ENCODE measurements at regions not wholly inside any gene's neighbourhood (a gene's known extent, or its start where the extent isn't known, plus 50 kb on each side); places are given as distances from the start of the nearest gene placed in this dataset.

DNA sequence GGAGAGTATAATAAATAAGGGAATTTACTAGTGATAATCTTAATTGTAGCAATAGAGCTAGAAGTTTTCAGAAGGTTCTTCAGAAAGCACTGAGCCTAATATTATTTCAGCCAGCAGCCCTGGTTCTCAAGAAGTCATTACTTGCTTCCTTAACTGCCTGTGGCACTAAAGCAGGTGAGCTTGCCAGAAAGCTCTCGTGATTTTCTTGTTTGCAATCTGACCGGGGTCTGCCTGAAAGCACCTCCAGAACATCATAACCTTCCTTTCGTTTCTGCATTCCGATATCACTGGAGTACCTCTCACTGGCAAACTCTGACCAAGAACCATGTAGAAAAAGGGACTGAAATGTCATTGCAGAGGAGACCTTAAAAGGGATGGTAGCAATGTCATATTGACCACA is 510.3 kb downstream of the ZIC1 start:
- Histone ChIP-seq H3K4me3 (peak overlapping the region; percentile 31), H3K27ac (no peak overlapping the region), H3K36me3 (ENCODE audit: insufficient read depth in 1 of 2, low read depth in 1 of 2) (no peaks in the 10 kb centered on the region), H3K27me3 (ENCODE audit: insufficient read depth in 3 of 3, low read length in 2 of 3) (no peaks in the 10 kb centered on the region), H3K4me1 (no peaks in the 10 kb centered on the region), H3K9me3 (no peaks in the 10 kb centered on the region)
- ATAC-seq (no peak), DNase-seq (no peak)
- TF ChIP-seq, protein P1, sequence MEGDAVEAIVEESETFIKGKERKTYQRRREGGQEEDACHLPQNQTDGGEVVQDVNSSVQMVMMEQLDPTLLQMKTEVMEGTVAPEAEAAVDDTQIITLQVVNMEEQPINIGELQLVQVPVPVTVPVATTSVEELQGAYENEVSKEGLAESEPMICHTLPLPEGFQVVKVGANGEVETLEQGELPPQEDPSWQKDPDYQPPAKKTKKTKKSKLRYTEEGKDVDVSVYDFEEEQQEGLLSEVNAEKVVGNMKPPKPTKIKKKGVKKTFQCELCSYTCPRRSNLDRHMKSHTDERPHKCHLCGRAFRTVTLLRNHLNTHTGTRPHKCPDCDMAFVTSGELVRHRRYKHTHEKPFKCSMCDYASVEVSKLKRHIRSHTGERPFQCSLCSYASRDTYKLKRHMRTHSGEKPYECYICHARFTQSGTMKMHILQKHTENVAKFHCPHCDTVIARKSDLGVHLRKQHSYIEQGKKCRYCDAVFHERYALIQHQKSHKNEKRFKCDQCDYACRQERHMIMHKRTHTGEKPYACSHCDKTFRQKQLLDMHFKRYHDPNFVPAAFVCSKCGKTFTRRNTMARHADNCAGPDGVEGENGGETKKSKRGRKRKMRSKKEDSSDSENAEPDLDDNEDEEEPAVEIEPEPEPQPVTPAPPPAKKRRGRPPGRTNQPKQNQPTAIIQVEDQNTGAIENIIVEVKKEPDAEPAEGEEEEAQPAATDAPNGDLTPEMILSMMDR (IDR thresholded peaks at IDR 0.05) = no peak
- WGBS, 3 donors = 28 to 51% (median 33%) methylated on average over 4 of the region's 4 CpGs
- intact Hi-C loops (cut with DNase I) = no loop called here

- intact Hi-C loops (cut with DNase I) = no loop called here
- WGBS, 3 donors = 36 to 59% (median 41%) methylated on average over 2 of the region's 2 CpGs
- Histone ChIP-seq H3K36me3 (ENCODE audit: insufficient read depth in 1 of 2, low read depth in 1 of 2) (no peaks in the 10 kb centered on the region), H3K27ac (no peak overlapping the region), H3K4me3 (no peak overlapping the region), H3K27me3 (ENCODE audit: insufficient read depth in 3 of 3, low read length in 2 of 3) (no peaks in the 10 kb centered on the region), H3K4me1 (no peaks in the 10 kb centered on the region), H3K9me3 (no peaks in the 10 kb centered on the region)
- ATAC-seq = no peak
- TF ChIP-seq, protein P1 (IDR thresholded peaks at IDR 0.05) = no peak
- DNase-seq = no peak
Measured at GRCh38 chr3:147921051-147921450, 511.9 kb downstream of the ZIC1 start.

GRCh38 chr3:147924755-147925154 is 515.6 kb downstream of the ZIC1 start:
- 48 to 69% (median 64%) methylated on average over 1 of the region's 1 CpG for WGBS, 3 donors
- intact Hi-C loops (cut with DNase I) = no loop called here
- DNase-seq = no peak
- Histone ChIP-seq H3K27ac (no peak overlapping the region), H3K9me3 (no peaks in the 10 kb centered on the region), H3K36me3 (ENCODE audit: insufficient read depth in 1 of 2, low read depth in 1 of 2) (no peaks in the 10 kb centered on the region), H3K27me3 (ENCODE audit: insufficient read depth in 3 of 3, low read length in 2 of 3) (no peaks in the 10 kb centered on the region), H3K4me3 (no peak overlapping the region), H3K4me1 (no peaks in the 10 kb centered on the region)
- no peak for ATAC-seq
- TF ChIP-seq, protein P1 (IDR thresholded peaks at IDR 0.05) = no peak

DNA sequence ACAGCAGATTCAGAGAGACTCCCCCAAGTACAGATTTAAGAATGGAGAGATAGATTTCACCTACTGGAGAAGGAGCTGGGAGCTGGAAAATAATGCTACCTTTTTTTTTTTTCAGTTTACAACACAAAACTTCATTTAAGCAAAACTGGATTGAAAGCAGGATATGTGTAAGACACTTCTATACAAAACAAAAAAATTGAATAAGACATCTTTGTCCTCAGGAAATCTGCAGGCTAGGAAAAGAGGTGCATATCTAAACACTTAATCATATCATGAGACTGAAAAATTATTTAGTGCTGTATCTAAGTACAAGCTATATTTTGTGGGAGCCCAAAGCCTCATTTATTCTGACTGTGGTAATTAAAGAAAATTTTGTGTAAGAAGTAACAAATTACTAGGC is 516.1 kb downstream of the ZIC1 start:
- TF ChIP-seq, protein P1 (IDR thresholded peaks at IDR 0.05) = no peak
- H3K27ac ChIP-seq = no peak overlapping the region
- H3K4me1 ChIP-seq = no peaks in the 10 kb centered on the region
- H3K9me3 ChIP-seq = no peaks in the 10 kb centered on the region
- no peak for ATAC-seq
- no peaks in the 10 kb centered on the region for H3K27me3 ChIP-seq (ENCODE audit: insufficient read depth in 3 of 3, low read length in 2 of 3)
- no peaks in the 10 kb centered on the region for H3K36me3 ChIP-seq (ENCODE audit: insufficient read depth in 1 of 2, low read depth in 1 of 2)
- H3K4me3 ChIP-seq = no peak overlapping the region
- intact Hi-C loops (cut with DNase I) = no loop called here
- no peak for DNase-seq

DNA sequence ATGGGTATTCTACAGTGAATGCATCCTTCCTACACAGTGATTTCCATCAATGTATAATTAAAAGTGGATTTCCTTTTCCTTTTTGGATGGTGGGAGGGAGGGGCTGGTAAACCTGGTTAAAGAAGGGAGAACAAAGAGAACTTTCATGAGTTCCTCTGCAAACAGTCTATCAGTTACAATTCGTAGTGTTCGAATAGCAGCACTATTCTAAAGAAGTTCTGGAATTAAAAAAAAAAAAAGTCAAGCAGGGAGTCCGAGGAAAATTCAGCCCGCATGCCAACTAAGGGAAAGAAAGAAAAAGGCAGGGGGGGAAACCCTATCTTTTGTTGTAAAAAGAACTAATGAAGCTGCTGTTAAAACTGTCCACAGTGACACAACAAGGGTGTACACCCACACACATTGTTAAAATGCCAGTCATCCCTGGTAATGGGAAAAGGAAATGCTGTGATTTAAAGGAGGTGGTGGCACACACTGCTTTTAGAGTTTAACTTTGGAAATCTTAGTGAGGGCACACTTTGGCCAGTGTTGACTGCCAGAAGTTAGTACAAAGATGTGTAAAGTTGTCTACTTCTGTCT is 521.2 kb downstream of the ZIC1 start:
- no peak overlapping the region for H3K4me3 ChIP-seq
- no peak overlapping the region for H3K27ac ChIP-seq
- H3K27me3 ChIP-seq (ENCODE audit: insufficient read depth in 3 of 3, low read length in 2 of 3) = no peaks in the 10 kb centered on the region
- TF ChIP-seq, protein P1 (IDR thresholded peaks at IDR 0.05) = no peak
- H3K9me3 ChIP-seq = no peaks in the 10 kb centered on the region
- H3K4me1 ChIP-seq = no peaks in the 10 kb centered on the region
- intact Hi-C loops (cut with DNase I) = no loop called here
- WGBS, 3 donors = 18 to 21% (median 18%) methylated on average over 4 of the region's 4 CpGs
- ATAC-seq = no peak
- DNase-seq = no peak
- no peaks in the 10 kb centered on the region for H3K36me3 ChIP-seq (ENCODE audit: insufficient read depth in 1 of 2, low read depth in 1 of 2)
